ENCODE measurements at regions not wholly inside any gene's neighbourhood (a gene's known extent, or its start where the extent isn't known, plus 50 kb on each side); places are given as distances from the start of the nearest gene placed in this dataset.

DNA sequence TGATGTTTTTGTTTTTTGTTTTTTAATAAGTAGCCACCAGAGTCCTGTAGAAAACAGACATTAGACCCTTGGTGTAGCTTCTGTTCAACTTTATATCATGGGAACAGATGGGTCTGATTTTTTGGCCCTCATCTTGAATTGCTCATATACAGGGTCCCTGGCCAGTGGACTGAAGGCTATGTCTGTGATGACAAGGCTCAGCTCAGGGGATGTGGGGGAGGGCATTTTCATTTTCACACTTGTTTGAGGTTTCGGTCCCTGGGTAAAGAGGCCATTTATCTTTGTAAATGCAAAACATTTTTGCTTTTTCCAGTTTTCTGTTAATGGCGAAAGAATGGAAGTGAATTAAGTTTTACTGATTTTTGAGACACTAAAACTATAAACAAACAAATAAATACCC, 257.6 kb upstream of the PHYHIPL start (continued):
- no peak for TF ChIP-seq STAT1 (IDR thresholded peaks at IDR 0.05; ENCODE audit: unreplicated experiment)
- TF ChIP-seq, protein P1, sequence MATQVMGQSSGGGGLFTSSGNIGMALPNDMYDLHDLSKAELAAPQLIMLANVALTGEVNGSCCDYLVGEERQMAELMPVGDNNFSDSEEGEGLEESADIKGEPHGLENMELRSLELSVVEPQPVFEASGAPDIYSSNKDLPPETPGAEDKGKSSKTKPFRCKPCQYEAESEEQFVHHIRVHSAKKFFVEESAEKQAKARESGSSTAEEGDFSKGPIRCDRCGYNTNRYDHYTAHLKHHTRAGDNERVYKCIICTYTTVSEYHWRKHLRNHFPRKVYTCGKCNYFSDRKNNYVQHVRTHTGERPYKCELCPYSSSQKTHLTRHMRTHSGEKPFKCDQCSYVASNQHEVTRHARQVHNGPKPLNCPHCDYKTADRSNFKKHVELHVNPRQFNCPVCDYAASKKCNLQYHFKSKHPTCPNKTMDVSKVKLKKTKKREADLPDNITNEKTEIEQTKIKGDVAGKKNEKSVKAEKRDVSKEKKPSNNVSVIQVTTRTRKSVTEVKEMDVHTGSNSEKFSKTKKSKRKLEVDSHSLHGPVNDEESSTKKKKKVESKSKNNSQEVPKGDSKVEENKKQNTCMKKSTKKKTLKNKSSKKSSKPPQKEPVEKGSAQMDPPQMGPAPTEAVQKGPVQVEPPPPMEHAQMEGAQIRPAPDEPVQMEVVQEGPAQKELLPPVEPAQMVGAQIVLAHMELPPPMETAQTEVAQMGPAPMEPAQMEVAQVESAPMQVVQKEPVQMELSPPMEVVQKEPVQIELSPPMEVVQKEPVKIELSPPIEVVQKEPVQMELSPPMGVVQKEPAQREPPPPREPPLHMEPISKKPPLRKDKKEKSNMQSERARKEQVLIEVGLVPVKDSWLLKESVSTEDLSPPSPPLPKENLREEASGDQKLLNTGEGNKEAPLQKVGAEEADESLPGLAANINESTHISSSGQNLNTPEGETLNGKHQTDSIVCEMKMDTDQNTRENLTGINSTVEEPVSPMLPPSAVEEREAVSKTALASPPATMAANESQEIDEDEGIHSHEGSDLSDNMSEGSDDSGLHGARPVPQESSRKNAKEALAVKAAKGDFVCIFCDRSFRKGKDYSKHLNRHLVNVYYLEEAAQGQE (IDR thresholded peaks at IDR 0.05; ENCODE audit: unreplicated experiment) = no peak
- TF ChIP-seq POLR2AphosphoS5 (IDR thresholded peaks at IDR 0.05; ENCODE audit: low read depth) = no peak
- TF ChIP-seq, protein P2, sequence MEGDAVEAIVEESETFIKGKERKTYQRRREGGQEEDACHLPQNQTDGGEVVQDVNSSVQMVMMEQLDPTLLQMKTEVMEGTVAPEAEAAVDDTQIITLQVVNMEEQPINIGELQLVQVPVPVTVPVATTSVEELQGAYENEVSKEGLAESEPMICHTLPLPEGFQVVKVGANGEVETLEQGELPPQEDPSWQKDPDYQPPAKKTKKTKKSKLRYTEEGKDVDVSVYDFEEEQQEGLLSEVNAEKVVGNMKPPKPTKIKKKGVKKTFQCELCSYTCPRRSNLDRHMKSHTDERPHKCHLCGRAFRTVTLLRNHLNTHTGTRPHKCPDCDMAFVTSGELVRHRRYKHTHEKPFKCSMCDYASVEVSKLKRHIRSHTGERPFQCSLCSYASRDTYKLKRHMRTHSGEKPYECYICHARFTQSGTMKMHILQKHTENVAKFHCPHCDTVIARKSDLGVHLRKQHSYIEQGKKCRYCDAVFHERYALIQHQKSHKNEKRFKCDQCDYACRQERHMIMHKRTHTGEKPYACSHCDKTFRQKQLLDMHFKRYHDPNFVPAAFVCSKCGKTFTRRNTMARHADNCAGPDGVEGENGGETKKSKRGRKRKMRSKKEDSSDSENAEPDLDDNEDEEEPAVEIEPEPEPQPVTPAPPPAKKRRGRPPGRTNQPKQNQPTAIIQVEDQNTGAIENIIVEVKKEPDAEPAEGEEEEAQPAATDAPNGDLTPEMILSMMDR (conservative IDR thresholded peaks at IDR 0.05; ENCODE audit: low read depth in 2 of 2) = no peak
- TF ChIP-seq CREB1 (CRISPR knock-in tag; IDR thresholded peaks at IDR 0.05; ENCODE audit: low read depth) = no peak
- TF ChIP-seq JUNB (IDR thresholded peaks at IDR 0.05; ENCODE audit: unreplicated experiment) = no peak
- no peak for TF ChIP-seq ZNF331 (CRISPR knock-in tag; IDR thresholded peaks at IDR 0.05; ENCODE audit: low read depth)
- TF ChIP-seq ZNF114 (CRISPR knock-in tag; IDR thresholded peaks at IDR 0.05) = no peak

DNA sequence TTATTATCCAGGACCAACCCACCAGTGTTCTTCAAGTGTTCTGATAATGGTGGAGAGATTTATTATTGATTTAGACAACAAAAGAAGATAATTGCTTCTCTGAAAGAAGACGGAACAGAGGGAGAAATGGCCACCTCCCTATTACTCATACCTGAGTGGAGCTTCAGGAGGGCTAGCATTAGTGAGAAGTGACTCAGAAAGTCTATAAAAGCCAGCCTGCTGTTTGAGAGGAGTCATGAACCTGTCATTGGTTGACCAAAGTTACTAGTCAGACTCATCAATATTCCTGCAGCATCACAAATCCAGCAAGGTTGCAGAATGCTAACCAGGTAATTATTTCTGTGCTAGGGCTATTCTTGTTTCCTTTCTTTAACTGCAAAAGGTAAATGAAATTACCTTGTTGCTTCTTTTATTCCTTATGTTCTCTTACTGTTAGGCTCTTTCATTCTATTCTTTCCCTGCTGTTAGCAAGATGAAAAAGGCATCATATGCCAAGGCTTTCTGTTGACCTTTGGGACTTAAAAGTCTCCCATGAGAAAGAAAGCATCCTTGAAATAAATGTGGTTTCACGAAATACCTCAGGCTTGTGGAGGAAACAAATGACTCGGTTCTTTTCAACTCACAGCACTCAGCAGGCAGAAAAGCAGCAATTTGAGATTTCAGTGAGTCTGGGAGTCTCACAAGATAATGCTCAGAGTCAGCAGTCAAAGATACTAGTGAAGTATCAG, 256.4 kb upstream of the PHYHIPL start:
- H3K27ac ChIP-seq (ENCODE audit: low read depth) = peak overlapping the region; percentile 53
- H3K4me1 ChIP-seq (ENCODE audit: insufficient read depth) = 0 out of 2 replicates have a peak, but pooled peaks cover 11% of the 10 kb centered on the region
- no peaks in the 10 kb centered on the region for H3K79me2 ChIP-seq (replicated peaks; ENCODE audit: insufficient read depth)
- H3K4me3 ChIP-seq = no peak overlapping the region
- peaks cover 6% of the 10 kb centered on the region for H3K4me1 Mint-ChIP-seq
- H3K36me3 Mint-ChIP-seq (ENCODE audit: low read depth) = no peaks in the 10 kb centered on the region
- no peaks in the 10 kb centered on the region for H3K9me2 ChIP-seq (ENCODE audit: insufficient read depth)
- ATAC-seq (peak; percentile 49), DNase-seq (ENCODE audit: low spot score) (peak; percentile 25)
- no peaks in the 10 kb centered on the region for H4K20me1 ChIP-seq (replicated peaks; ENCODE audit: insufficient read depth)
- H3K27me3 Mint-ChIP-seq (ENCODE audit: insufficient read depth, low read depth, poor library complexity) = peaks cover 2% of the 10 kb centered on the region
- no peaks in the 10 kb centered on the region for H3K9me3 Mint-ChIP-seq
- H3K4me2 ChIP-seq = peak overlapping the region; percentile 5; the same call in 1 of the 2 replicates
- H3K4me3 Mint-ChIP-seq = no peak overlapping the region
- H3K36me3 ChIP-seq (ENCODE audit: insufficient read depth) = no peaks in the 10 kb centered on the region
- H3K27ac Mint-ChIP-seq = no peak overlapping the region
- H3K27me3 ChIP-seq (ENCODE audit: insufficient read depth) = no peaks in the 10 kb centered on the region
- no peaks in the 10 kb centered on the region for H3F3A ChIP-seq (replicated peaks; ENCODE audit: low read depth)
- peak overlapping the region; percentile 67; the same call in 1 of the 2 replicates for H2AFZ ChIP-seq
- TF ChIP-seq, protein P3, sequence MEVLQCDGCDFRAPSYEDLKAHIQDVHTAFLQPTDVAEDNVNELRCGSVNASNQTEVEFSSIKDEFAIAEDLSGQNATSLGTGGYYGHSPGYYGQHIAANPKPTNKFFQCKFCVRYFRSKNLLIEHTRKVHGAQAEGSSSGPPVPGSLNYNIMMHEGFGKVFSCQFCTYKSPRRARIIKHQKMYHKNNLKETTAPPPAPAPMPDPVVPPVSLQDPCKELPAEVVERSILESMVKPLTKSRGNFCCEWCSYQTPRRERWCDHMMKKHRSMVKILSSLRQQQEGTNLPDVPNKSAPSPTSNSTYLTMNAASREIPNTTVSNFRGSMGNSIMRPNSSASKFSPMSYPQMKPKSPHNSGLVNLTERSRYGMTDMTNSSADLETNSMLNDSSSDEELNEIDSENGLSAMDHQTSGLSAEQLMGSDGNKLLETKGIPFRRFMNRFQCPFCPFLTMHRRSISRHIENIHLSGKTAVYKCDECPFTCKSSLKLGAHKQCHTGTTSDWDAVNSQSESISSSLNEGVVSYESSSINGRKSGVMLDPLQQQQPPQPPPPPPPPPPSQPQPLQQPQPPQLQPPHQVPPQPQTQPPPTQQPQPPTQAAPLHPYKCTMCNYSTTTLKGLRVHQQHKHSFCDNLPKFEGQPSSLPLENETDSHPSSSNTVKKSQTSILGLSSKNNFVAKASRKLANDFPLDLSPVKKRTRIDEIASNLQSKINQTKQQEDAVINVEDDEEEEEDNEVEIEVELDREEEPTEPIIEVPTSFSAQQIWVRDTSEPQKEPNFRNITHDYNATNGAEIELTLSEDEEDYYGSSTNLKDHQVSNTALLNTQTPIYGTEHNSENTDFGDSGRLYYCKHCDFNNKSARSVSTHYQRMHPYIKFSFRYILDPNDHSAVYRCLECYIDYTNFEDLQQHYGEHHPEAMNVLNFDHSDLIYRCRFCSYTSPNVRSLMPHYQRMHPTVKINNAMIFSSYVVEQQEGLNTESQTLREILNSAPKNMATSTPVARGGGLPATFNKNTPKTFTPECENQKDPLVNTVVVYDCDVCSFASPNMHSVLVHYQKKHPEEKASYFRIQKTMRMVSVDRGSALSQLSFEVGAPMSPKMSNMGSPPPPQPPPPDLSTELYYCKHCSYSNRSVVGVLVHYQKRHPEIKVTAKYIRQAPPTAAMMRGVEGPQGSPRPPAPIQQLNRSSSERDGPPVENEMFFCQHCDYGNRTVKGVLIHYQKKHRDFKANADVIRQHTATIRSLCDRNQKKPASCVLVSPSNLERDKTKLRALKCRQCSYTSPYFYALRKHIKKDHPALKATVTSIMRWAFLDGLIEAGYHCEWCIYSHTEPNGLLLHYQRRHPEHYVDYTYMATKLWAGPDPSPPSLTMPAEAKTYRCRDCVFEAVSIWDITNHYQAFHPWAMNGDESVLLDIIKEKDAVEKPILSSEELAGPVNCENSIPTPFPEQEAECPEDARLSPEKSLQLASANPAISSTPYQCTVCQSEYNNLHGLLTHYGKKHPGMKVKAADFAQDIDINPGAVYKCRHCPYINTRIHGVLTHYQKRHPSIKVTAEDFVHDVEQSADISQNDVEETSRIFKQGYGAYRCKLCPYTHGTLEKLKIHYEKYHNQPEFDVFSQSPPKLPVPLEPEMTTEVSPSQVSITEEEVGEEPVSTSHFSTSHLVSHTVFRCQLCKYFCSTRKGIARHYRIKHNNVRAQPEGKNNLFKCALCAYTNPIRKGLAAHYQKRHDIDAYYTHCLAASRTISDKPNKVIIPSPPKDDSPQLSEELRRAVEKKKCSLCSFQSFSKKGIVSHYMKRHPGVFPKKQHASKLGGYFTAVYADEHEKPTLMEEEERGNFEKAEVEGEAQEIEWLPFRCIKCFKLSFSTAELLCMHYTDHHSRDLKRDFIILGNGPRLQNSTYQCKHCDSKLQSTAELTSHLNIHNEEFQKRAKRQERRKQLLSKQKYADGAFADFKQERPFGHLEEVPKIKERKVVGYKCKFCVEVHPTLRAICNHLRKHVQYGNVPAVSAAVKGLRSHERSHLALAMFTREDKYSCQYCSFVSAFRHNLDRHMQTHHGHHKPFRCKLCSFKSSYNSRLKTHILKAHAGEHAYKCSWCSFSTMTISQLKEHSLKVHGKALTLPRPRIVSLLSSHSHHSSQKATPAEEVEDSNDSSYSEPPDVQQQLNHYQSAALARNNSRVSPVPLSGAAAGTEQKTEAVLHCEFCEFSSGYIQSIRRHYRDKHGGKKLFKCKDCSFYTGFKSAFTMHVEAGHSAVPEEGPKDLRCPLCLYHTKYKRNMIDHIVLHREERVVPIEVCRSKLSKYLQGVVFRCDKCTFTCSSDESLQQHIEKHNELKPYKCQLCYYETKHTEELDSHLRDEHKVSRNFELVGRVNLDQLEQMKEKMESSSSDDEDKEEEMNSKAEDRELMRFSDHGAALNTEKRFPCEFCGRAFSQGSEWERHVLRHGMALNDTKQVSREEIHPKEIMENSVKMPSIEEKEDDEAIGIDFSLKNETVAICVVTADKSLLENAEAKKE (CRISPR knock-in tag; IDR thresholded peaks at IDR 0.05) = no peak
- no peak for TF ChIP-seq EZH2phosphoT487 (IDR thresholded peaks at IDR 0.05; ENCODE audit: unreplicated experiment)
- no peak for TF ChIP-seq POLR2AphosphoS5 (IDR thresholded peaks at IDR 0.05; ENCODE audit: low read depth)

Data from GM23338 (cell line).